Kidney capillary endothelial cell (primary cell): ENCODE measurements at regions not wholly inside any gene's neighbourhood (a gene's known extent, or its start where the extent isn't known, plus 50 kb on each side); places are given as distances from the start of the nearest gene placed in this dataset.
"Not testable (repeated sequence)": the region's sequence is repeated elsewhere in the genome, so short reads cannot be mapped to it uniquely, and the experiment has no call there.

ENCODE experiments used
- DNase-seq: peaks from one replicate; pipeline ENCODE4 v3.0.0-alpha.2; 2018; ENCODE audit warnings: low spot score

DNA sequence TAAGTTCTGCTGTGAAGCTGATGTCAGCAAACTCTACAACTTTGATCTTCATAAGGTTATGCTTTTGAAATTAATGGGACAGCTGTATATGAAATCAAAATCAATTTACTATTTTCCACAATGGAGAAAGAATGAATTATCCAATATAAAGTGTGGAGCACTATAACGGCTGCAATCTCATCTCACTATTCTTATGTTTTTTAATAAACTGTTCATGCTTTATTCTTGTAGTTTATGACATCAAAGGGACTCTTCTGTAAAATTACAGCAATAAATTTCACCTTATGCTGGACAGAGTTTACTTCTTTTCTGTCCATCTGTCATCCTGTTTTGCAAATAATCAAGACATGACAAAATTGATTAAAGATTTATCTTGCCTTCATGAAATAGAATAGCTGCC lies 192.5 kb downstream of the TECRL start:
- no peak for DNase-seq

DNA sequence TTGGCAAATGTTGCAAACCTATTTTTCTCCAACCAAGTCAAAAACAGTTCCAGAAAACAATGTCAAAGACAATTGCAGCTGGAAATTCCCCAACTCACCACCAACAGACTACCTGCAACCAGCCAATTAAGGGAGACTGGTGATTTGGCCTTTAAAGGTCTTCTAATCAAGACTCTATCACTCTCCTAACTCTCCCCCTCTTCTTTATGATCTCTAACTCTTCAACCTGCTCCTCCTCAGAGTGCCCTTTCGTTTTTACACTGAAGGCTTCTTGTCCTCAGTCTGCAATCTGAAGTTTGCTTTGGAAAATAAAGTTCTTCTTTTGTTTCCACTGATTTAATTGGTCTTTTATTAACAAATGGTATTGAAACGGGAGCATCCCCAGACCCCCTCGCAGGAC lies 203.9 kb downstream of the TECRL start:
- no peak for DNase-seq

DNA sequence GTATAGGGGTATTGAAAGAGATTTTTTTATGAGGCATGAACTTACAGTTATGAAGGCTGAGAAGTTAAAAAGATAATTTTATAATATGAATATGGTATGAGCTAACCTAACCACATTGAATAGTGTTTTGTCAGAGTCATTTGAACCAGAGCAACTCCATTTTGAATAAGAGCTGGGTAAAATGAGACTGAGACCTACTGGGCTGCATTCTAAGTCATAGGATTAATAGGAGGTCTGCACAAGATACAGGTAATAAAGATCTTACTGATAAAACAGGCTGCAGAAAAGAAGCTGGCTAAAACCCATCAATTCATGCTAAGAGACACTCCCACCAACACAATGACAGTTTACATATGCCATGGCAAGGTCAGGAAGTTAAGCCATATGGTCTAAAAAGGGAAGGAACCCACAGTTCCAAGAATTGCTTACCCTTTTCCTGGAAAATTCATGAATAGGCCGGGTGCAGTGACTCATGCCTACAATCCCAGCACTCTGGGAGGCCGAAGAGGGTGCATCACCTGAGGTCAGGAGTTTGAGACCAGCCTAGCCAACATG lies 209.2 kb downstream of the TECRL start:
- peak; percentile 15 for DNase-seq

DNA sequence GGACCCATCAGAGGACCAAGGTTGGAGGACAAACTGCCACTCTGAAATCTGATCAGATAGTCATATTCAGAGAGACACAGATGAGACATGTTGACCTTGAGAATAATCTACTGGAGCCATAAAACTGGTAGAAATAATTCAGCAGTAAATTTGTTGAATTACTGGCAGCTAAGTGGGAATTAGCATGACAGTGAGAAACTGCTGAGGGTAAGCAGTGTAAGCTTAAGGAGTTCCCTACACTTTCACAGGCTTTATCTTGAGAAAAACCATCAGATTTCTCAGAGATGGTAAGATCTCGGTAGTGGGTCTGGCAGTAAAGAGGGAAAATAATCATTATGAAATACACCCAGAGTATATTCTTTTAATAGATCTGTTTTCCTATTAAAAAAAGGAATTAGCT lies 213.7 kb downstream of the TECRL start:
- DNase-seq: no peak

DNA sequence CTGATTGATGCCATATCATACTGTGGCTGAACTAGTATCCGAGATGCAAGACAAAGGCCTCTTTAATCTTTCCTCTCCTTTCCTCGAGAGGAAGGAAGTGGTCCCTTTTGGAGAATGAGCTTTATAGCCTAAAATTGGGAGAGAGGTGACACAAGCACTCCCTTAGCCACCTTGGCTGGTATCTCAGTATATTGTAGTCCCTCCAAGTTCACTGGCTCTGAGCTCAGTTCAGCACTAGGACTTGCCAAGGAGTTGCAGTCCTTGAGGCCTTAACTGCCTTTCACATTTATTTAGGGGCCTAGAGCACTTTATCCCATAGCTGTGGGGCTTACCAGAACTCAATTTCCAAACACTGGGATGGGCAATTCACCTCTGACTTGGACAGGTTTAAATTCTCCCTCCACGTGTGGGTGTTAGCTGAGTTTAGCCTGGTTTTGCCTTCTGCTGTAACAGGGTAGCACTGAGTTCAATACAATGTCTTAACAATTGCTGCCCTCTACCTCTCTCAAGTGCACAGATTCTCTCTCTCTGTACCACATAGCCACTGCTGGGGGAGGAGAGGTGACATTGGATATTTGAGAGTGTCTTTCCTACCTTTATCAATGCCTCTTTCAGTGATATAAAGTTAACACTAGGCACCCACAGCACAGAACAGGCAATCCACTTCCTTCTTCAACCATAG lies 216.4 kb downstream of the TECRL start:
- no peak for DNase-seq

DNA sequence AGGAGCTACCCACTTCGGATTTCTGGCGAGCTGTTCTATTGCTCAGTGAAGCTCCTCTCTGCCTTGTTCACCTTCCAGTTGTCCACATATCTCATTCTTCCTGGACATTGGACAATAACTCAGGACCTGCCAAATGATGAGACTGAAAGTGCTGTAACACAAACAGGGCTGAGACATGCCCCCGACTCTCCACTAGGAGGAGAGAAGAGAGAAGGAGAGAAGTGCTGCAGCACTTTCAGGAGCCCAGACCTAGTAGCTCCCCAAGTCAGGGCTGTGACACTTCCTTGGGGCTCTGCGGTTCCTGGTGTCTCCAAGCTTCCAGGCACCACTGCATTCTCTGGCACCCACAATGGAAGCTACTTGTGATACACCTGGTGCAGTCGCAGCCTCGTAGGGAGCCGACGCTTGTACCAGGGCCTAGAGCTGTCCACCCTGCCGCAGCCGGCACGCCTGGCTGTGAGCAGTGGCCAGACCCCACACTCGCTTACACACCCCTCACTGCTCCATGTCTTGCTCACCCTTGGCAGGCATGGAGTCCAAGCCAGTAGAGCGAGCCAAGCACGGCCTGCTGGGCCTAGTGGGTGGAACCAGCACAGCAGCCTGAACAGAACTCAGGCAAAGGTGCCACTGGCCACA lies 234.9 kb downstream of the TECRL start:
- no peak for DNase-seq

DNA sequence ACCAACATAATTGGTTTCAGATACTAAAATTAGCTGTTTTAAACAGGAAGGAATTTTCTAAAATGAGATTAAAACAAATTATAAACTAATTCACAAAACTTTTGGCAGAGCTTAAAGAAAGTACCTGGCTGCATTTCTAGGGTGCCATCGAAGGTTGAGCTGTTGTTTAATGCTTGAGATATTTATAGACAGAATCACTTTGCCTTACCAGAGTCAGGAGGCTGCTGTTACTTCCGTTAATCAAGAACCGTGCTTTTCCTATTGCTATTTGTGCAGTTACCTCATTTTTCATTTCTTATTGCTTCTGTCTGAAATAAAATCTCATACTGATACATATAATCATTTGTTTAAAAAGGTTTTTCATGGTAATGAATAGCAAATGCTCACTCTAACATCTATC lies 242.9 kb downstream of the TECRL start:
- DNase-seq: no peak

DNA sequence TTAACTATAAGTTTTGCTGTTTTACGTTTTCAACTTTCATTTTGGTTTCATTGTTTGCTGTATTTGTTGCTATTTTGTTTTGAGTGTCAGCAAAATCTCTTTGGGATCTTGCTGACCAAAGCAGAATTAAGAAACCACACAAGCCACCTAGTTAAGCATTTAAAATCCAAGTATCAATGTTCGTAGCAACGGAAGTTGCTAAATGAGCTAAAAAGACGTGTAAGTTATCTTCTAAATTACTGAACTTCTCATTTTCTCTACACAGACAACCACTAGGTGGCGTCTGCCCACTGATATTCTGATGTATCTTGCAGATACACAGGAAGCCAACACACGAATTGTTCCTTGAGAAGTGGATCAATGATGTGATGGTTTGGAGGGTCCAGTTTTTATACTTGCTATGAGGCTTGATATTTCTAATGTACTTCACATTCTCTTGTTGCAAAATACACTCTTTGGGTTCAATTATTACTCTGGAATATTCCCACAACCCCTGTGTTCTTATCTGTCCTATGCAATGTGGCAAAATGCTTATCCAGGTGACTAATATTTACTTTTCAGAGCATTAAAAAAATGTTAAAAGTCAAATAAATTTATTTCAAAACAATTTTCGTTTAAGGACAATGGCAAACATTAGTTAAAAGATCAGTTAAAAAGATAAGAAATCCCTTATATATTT lies 250.5 kb downstream of the TECRL start:
- DNase-seq: peak; percentile 42

DNA sequence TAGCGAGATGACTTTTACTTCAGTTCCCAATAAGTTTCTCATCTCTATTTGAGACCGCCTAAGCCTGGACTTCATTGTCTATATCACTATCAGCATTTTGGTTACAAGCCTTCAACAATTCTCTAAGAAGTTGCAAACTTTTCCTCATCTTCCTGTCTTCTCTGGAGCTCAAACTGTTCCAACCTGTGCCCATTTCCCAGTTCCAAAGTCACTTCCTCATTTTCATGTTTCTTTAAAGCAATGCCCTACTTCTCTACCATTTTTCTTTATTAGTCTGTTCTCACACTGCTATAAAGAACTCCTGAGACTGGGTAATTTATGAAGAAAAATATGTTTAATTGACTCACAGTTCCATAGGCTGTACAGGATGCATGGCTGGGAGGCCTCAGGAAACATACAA lies 251.9 kb downstream of the TECRL start:
- DNase-seq: no peak

DNA sequence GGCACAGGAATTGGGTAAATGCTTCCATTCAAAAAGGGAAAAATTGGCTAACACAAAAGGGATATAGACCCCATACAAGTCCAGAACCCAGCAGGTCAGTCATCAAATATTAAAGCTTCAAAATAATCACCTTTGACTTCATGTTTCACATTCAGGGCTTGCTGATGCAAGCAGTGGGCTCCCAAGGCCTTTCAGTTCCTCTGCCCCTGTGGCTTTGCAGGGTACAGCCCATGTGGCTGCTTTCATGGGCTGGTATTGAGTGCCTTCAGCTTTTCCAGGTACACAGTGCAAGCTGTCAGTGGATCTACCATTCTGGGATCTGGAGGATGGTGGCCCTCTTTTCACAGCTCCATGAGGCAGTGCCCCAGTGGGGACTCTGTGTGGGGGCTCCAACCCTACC lies 253.0 kb downstream of the TECRL start:
- DNase-seq: no peak

DNA sequence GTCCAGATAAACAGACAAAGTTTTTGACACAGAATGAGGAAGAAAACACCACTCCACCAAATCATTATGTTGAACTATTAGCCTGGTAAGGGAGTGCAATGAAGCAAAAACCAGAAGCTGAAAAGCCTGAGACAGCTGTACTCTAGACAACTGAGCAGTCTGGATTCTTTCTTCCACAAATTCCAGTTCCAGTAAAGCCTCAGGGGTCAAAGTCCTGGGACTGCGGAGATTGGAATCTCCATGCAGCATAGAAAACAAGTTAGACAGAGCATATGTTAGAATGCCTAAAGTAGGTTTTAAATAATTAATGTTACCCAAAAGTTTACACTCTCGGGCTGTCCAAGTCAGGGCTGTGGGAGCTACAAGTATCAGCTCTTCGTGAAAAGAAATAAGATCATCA lies 263.2 kb downstream of the TECRL start:
- no peak for DNase-seq

DNA sequence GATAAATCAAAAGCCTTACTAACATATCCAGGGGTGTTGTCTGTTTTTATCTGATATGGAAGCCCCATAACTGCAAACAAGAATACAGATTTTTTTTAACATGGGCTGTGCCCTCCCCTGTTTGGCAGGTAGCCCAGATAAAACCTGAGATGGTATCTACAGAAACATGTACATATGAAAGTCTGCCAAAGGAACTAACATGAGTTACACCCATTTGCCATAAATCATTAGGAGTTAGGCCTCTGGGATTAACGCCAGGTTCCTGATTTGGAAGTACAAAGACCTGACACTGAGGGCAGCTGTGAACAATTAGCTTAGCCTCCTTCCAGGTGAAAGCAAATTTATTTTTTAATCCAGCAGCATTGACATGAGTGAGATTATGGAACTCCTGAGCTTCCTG lies 264.3 kb downstream of the TECRL start:
- no peak for DNase-seq

DNA sequence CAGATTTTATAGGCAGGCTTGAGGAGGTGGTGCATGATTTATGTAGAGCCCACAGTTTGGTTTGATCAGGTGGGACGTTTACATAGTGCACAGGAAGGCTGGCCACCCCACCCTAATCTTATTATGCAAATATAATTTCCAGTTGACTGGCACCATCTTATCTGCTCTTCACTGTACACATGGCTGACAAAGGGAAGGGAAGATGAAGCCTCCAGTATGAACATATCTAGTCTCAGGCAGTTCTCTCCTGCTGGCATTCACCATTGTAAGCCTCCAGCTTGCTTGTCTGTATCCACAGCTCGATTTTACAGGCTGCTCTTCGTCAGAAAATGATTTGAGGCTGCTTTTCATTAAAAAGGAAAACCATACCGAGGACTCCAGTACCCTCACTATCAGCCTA lies 278.3 kb downstream of the TECRL start:
- DNase-seq: no peak

DNA sequence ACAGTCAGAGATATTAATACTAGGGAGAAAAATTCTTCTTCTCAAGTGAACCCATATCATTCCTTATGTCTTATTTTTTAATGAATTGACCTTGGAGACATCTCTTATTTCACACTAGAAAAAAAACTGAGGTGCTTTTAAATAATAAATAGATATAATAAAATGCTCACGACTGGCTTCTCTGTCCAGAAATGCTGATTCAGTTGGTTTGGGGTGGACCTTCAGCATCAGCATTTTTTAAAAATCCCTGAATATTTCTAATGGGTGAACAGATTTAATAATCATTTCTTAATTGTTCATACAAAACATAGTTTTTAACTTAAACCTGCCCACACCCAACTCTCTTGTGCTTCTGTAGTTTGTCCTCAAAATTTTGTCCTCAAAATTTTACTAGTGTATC lies 283.9 kb downstream of the TECRL start:
- no peak for DNase-seq

DNA sequence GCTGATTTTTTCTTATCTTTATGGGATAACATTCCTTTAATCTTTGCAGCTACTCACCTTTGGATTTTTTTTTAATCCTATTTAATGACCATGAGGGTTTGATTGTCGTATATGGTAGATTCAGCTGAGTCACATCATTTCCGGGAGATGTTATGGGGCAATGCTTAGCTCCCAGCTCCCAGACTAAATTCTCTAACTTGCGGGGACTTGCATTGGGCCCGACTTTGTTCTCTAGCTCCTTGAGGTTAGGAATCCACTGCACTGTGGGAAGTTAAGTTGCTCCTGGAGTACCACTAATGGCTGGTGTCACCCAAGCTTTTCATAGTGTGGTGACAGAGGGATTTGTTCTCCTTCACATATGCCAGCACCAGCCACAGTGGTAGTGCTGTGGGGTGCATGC lies 287.4 kb downstream of the TECRL start:
- no peak for DNase-seq

DNA sequence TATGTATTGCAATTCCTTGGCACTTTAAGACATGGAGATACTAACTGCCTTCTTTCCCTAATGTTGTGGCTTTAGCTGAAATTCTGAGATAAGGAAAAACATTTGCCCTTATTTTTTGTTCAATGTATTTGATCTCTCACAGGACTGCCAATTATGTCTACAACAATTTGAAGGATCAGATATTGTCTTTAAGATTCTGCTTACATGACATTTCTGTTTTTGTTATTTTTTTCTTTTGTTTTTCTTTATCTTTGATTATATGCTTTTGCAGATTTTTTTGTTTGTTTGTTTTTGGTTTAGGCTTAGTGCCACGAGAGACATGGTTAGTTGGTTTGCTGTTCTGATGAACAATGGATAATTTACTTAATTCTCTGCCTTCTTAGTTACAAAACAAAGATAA lies 303.3 kb downstream of the TECRL start:
- no peak for DNase-seq

DNA sequence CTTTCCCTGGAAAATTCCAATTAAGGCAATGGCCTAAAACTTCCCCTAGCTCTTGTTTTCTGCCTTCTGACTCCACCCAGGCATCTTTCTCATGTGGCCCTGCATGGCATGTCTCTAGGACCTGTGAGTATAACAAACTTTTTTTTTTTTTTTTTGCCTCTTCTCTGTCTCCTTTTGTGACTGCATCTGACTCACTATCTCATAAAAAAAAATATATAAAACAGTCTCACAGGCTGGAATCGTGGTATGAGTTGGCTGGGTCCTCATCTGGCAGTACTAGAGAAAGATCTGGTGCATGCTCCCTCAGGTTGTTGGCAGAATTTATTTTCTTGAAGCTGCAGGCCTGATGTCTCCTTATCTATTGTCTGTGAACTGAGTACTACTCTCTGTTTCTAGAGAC lies 313.9 kb downstream of the TECRL start:
- no peak for DNase-seq

DNA sequence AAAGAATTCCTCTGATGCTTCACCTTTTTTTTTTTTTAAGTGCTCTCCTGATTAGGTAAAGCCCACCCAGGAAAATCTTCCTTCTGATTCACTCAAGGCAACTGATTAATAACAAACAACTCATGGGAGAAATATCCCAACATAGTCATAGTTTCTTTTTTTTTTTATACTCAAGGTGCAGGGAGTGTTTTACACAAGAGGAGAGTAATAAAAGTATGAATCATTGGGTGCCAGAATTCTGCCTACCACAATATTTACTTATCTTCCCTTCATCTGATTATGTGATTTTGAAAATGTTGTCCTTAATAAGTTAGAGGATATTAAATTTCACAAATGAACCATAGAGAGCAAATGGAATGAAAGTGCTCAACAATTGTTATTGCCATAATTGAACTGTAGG lies 329.9 kb downstream of the TECRL start:
- DNase-seq: no peak

DNA sequence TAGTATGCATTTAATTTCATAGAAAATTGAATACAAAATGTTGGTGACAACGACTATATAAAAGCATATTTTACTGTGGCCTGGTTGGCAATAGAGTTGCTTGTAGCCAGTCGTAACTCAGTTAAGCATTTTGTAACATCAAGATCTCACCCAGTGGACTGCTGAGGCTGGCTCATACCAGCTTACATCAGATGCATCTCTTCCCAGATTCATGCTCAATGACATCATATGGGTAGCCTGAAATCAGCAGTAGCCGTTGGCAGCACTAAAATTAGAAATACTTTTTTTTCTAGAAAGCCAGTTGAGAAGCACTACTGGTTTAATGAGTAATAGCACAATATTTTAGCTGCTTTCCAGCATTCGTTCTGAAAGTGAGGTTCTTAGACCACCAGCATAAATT lies 341.2 kb downstream of the TECRL start:
- DNase-seq: no peak

DNA sequence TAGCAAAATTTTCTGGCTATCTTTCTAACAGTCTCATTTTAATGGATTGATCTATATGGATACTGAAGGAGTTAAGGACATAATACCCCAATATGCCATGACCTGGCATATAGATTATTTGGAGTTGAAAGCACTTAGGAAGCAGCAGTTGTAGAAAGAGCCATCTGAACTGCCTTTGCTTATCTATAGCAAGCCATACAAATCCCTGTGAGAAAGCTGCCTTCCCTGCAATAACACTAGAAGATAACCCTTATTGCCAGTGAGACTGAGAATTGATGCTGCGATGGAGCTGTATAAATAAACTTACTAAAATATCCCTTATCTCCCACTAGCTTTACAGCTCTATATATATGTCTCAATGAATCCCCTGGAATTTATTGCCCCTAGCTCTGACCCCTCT lies 346.3 kb downstream of the TECRL start:
- no peak for DNase-seq

DNA sequence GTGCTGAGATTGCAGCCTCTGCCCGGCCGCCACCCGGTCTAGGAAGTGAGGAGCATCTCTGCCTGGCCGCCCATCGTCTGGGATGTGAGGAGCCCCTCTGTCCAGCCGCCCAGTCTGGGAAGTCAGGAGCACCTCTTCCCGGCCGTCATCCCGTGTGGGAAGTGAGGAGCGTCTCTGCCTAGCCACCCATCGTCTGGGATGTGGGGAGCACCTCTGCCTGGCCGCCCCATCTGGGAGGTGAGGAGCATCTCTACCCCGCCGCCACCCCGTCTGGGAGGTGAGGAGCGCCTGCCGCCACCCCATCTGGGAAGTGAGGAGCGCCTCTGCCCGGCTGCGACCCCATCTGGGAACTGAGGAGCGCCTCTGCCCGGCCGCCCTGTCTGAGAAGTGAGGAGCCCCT lies 372.2 kb downstream of the TECRL start:
- not testable (repeated sequence) for DNase-seq

DNA sequence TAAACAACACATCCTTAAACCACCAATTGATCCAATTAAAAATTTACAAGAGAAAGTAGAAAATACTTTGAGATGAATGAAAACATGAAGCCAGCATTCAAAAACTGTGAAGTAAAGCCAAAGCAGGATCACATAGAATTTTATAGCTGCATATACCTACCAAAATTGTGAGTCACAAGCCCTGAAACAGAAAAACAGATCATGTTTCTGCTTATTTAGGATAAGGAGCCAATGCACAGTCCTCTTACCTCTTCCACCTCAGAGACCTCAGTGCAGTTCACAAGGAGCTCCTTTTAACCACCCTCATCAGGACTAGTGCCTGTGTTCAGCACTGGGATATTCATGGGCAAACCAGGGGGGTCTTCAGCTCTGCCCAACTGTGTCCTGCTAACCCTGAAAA lies 386.7 kb downstream of the TECRL start:
- no peak for DNase-seq

DNA sequence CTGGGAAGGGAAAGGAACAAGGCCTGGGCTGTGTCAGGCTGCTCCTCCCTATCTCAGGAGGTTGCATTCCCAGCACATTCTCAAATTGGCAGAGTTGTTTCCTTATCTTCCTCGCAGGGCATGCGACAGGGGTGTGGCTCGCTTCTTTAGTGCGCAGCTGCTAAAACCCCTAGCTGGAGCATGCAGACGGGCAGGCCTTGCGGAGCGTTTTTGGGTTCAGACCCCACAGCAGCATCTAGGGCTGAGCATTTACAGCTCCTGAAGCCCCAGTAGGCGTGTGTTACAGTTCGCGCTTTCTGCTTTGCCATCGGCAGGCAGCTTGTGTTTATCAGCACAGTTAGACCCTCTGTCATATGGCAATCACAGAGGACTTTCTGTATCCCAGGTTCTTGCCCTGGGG lies 392.4 kb downstream of the TECRL start:
- no peak for DNase-seq
